Left ventricle myocardium inferior (tissue), 1 donor: ENCODE measurements at regions not wholly inside any gene's neighbourhood (a gene's known extent, or its start where the extent isn't known, plus 50 kb on each side); places are given as distances from the start of the nearest gene placed in this dataset.

ENCODE experiments used
- DNase-seq: peaks from one replicate; pipeline ENCODE4 v3.0.0-alpha.2; 2020
- H3K27ac ChIP-seq: fragments of 200-600 bp; replicated peaks from 2 replicates; pipeline ENCODE4 v1.8.0; 2021
- H3K27me3 ChIP-seq: fragments of 200-600 bp; 2 replicates; pipeline ENCODE4 v1.8.0; 2021; ENCODE audit warnings: low read depth
- H3K36me3 ChIP-seq: fragments of 200-600 bp; 2 replicates; pipeline ENCODE4 v1.8.0; 2021
- H3K4me1 ChIP-seq: fragments of 200-600 bp; 2 replicates; pipeline ENCODE4 v1.8.0; 2021
- H3K4me3 ChIP-seq: fragments of 200-600 bp; 2 replicates; pipeline ENCODE4 v1.8.0; 2021; ENCODE audit warnings: mild to moderate bottlenecking, moderate library complexity
- H3K9me3 ChIP-seq: fragments of 200-600 bp; replicated peaks from 2 replicates; pipeline ENCODE4 v1.8.0; 2021
- intact Hi-C: fragments of 100-400 bp; cut with micrococcal nuclease; formaldehyde crosslinking; loops from one replicate; pipeline ENCODE4 v1.11.0; 2022
- TF ChIP-seq, protein P1 (sequence below): fragments of 200-600 bp; IDR thresholded peaks from 2 replicates; pipeline ENCODE4 v1.8.0; 2021; ENCODE audit warnings: antibody characterized with exemption, mild to moderate bottlenecking, borderline replicate concordance
- donor health status: DM: no; HTN: yes; CAD: no; lungs with severe emphysema.

DNA sequence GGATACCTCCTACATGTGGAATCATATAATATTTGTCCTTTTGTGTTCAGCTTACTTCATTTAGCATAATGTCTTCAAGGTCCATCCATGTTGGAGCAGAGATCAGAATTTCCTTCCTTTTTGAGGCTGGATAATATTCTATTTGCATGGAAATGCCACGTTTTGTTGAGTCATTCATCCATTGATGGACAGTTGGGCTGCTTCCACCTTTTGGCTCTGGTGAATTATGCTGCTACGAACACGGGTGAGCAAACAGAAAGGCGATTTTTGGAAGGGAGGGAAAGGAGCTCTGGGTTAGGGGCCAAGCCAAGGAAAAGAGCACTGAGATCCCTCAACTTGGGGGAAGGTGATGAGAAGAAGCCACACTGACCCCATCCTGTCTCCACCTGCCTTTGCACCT lies 260.5 kb downstream of the TNS1 start:
- no peak for DNase-seq
- H3K27ac ChIP-seq = no peak overlapping the region
- no peaks in the 10 kb centered on the region for H3K27me3 ChIP-seq
- no peaks in the 10 kb centered on the region for H3K36me3 ChIP-seq
- H3K4me1 ChIP-seq = peaks cover 18% of the 10 kb centered on the region
- intact Hi-C loops = no loop called here
- TF ChIP-seq, protein P1, sequence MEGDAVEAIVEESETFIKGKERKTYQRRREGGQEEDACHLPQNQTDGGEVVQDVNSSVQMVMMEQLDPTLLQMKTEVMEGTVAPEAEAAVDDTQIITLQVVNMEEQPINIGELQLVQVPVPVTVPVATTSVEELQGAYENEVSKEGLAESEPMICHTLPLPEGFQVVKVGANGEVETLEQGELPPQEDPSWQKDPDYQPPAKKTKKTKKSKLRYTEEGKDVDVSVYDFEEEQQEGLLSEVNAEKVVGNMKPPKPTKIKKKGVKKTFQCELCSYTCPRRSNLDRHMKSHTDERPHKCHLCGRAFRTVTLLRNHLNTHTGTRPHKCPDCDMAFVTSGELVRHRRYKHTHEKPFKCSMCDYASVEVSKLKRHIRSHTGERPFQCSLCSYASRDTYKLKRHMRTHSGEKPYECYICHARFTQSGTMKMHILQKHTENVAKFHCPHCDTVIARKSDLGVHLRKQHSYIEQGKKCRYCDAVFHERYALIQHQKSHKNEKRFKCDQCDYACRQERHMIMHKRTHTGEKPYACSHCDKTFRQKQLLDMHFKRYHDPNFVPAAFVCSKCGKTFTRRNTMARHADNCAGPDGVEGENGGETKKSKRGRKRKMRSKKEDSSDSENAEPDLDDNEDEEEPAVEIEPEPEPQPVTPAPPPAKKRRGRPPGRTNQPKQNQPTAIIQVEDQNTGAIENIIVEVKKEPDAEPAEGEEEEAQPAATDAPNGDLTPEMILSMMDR = no peak
- peaks cover 4% of the 10 kb centered on the region for H3K9me3 ChIP-seq
- no peak overlapping the region for H3K4me3 ChIP-seq

DNA sequence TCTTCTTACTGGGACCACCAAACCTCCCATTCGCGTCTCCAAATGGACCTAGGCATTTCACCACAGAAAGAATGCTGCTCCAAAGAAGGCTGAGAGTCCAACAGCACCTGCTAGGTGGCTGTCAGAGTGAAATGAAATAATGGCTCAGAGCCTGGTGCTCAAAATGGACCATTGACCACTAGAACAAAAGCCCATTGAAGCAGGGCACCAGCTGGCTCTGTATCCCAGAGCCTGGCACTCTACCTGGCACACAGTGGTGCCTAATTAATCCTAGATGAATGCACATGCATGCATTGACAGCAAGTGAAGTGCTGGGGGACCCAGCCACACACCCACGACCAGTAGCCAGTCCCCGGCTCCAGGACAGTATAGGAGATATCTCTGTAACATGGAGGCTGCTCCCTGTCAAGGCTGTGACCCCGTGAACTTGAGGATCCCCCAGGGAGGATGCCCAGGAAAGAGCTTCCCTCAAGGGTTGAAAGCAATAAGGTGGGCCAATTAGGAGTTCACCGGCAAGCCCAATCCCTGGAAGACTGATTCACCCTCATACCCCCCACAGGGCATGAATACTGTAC lies 261.3 kb downstream of the TNS1 start:
- no peak for DNase-seq
- H3K4me1 ChIP-seq = peaks cover 26% of the 10 kb centered on the region
- no peaks in the 10 kb centered on the region for H3K36me3 ChIP-seq
- H3K27me3 ChIP-seq = no peaks in the 10 kb centered on the region
- no peak overlapping the region for H3K4me3 ChIP-seq
- intact Hi-C loops = no loop called here
- H3K9me3 ChIP-seq = peaks cover 4% of the 10 kb centered on the region
- no peak overlapping the region for H3K27ac ChIP-seq
- TF ChIP-seq, protein P1 = no peak

DNA sequence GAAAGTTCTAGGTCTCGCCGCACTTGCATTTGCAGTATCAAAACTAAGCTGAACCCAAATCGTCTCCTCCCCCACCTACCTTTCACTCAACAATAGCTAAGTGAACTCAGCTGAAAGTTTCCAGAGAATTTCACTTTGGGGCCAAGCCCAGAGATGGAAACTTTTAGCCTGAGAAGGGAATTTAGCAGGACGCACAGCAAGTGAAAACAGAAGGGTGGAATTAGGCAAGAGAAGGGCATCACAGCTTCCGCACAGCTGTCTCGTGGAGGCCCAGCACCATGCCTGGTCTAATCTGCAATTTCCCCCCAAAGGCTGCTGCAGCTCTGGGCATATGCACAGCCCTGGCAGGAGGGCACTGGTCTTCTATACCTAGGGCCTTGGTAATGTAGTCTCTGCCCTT lies 262.0 kb downstream of the TNS1 start:
- Histone ChIP-seq H3K27me3 (no peaks in the 10 kb centered on the region), H3K9me3 (peaks cover 4% of the 10 kb centered on the region), H3K36me3 (no peaks in the 10 kb centered on the region), H3K4me3 (no peak overlapping the region), H3K27ac (peak overlapping the region; percentile 13), H3K4me1 (peaks cover 33% of the 10 kb centered on the region)
- DNase-seq = no peak
- TF ChIP-seq, protein P1 = no peak
- intact Hi-C loops = no loop called here

DNA sequence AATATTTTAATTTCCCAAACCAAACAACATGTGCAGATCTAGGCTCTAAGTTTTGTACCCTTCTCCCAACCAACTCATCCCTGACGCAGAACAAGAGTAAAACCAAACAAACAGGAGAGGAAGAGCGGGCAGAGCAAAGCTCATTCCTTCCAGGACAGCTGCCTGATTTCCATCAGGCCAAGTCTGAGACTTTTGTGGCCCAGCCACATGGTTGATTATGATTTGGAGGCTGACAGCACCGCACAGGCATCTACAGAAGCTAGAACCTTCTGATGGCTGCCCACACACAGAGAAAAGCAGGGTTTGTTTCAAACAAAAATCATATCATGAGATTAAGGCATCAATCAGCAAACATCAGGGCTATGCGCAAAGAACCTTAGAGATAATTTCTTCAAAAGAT lies 262.6 kb downstream of the TNS1 start:
- Histone ChIP-seq H3K4me3 (no peak overlapping the region), H3K4me1 (peaks cover 38% of the 10 kb centered on the region), H3K27me3 (no peaks in the 10 kb centered on the region), H3K27ac (peak overlapping the region; percentile 13), H3K36me3 (no peaks in the 10 kb centered on the region), H3K9me3 (peaks cover 2% of the 10 kb centered on the region)
- TF ChIP-seq, protein P1 = no peak
- intact Hi-C loops = no loop called here
- DNase-seq = no peak

DNA sequence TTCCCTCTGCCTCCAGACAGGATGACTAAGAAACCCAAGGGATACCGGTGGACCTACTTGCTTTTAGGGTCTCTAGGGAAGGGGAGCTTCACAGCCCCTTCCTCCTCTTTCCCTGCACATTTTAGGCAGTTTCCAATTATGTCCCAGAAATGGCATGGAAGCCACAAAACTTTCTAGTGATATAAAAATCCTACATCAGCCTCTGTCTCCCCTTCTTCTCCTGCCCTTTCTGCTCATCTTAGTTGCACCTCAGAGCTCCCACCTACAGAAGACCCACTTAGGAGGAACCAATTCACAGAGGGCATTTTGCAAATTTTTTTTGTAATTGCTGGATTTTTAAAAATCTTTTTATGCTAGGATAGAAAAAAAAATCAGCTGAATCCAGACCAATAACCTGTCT lies 263.1 kb downstream of the TNS1 start:
- TF ChIP-seq, protein P1 = no peak
- Histone ChIP-seq H3K4me3 (no peak overlapping the region), H3K36me3 (no peaks in the 10 kb centered on the region), H3K4me1 (peaks cover 38% of the 10 kb centered on the region), H3K9me3 (no peaks in the 10 kb centered on the region), H3K27me3 (no peaks in the 10 kb centered on the region), H3K27ac (no peak overlapping the region)
- intact Hi-C loops = no loop called here
- no peak for DNase-seq
